ENCODE measurements at regions not wholly inside any gene's neighbourhood (a gene's known extent, or its start where the extent isn't known, plus 50 kb on each side); places are given as distances from the start of the nearest gene placed in this dataset.
A peak's percentile ranks its signal among the peaks of the same experiment; 100 is the strongest.

DNA sequence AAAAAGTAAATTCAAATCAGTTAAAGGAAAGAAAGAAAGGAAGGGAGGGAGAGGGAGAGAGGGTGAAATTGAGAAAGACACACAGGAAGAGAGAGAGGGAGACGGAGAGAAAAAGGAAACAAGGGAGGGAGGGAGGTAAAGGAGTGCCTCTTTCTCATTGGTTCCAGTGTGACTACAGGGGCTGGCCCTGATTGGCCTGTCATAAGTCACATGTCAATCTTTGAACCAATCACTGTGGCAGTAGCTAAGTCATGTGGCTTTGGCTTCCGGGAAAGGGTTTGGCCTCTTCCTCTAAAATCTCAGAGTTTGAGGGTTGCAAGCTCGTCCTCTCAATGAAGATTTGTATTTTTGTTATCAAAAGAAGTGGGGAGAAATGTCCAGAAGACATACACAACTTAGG, 150.2 kb downstream of the RAB11FIP2 start:
- Histone ChIP-seq H2AFZ (ENCODE audit: low read depth, low read length, poor library complexity, severe bottlenecking) (no peak overlapping the region), H3K4me2 (ENCODE audit: low read length) (no peak overlapping the region), H4K20me1 (ENCODE audit: insufficient read depth) (no peaks in the 10 kb centered on the region), H3K9me3 (ENCODE audit: control insufficient read depth in 1 of 2, insufficient read depth in 1 of 2, low read depth in 1 of 2, low read length in 2 of 2) (no peaks in the 10 kb centered on the region), H3K27me3 (ENCODE audit: insufficient read depth, low read length) (peaks cover 54% of the 10 kb centered on the region), H3K9ac (ENCODE audit: low read length) (no peak overlapping the region), H3K9me2 (ENCODE audit: insufficient read depth) (no peaks in the 10 kb centered on the region; the same call in 1 of the 2 replicates), H3K4me3 (replicated peaks in 1 of 2; ENCODE audit: low read depth in 1 of 2, low read length in 2 of 2) (no peak overlapping the region), H3K27ac (ENCODE audit: low read depth, low read length) (no peak overlapping the region), H3K79me2 (ENCODE audit: insufficient read depth, low read length) (no peaks in the 10 kb centered on the region), H3K36me3 (ENCODE audit: control insufficient read depth in 1 of 2, insufficient read depth in 2 of 2, low read length in 2 of 2) (no peaks in the 10 kb centered on the region), H3K4me1 (ENCODE audit: control insufficient read depth in 1 of 2, insufficient read depth in 2 of 2, low read length in 2 of 2) (no peaks in the 10 kb centered on the region)
- RAD21 ChIA-PET (ENCODE audit: low non-redundant PET in 1 of 2, low total read pairs in 2 of 2, uncharacterized antibody in 2 of 2, unreplicated experiment in 2 of 2): interaction anchor here (0.7 kb wide), 2 partner anchors 15 to 109 kb away, joined by 3 read pairs; no protein-coding TSS in a partner anchor
- DNase-seq (ENCODE audit: low read depth, low spot score) (no peak), ATAC-seq (peak; percentile 60)
- BruUV-seq (replicated peaks): no TSS peak
- POLR2A ChIA-PET: no interaction called here
- CTCF ChIA-PET: no interaction called here
- no peak for TF ChIP-seq TCF7L2 (IDR thresholded peaks at IDR 0.05; ENCODE audit: borderline replicate concordance, extremely low read depth, insufficient read depth, insufficient read length)
- no peak for TF ChIP-seq FOSL1 (IDR thresholded peaks at IDR 0.05; ENCODE audit: low read depth)
- no peak for TF ChIP-seq CEBPB (IDR thresholded peaks at IDR 0.05; ENCODE audit: low read depth)
- no peak for TF ChIP-seq ELF1 (IDR thresholded peaks at IDR 0.05; ENCODE audit: borderline replicate concordance, low read depth)
- TF ChIP-seq, protein P1, sequence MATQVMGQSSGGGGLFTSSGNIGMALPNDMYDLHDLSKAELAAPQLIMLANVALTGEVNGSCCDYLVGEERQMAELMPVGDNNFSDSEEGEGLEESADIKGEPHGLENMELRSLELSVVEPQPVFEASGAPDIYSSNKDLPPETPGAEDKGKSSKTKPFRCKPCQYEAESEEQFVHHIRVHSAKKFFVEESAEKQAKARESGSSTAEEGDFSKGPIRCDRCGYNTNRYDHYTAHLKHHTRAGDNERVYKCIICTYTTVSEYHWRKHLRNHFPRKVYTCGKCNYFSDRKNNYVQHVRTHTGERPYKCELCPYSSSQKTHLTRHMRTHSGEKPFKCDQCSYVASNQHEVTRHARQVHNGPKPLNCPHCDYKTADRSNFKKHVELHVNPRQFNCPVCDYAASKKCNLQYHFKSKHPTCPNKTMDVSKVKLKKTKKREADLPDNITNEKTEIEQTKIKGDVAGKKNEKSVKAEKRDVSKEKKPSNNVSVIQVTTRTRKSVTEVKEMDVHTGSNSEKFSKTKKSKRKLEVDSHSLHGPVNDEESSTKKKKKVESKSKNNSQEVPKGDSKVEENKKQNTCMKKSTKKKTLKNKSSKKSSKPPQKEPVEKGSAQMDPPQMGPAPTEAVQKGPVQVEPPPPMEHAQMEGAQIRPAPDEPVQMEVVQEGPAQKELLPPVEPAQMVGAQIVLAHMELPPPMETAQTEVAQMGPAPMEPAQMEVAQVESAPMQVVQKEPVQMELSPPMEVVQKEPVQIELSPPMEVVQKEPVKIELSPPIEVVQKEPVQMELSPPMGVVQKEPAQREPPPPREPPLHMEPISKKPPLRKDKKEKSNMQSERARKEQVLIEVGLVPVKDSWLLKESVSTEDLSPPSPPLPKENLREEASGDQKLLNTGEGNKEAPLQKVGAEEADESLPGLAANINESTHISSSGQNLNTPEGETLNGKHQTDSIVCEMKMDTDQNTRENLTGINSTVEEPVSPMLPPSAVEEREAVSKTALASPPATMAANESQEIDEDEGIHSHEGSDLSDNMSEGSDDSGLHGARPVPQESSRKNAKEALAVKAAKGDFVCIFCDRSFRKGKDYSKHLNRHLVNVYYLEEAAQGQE (IDR thresholded peaks at IDR 0.05; ENCODE audit: low read depth): no peak
- TF ChIP-seq SRF (IDR thresholded peaks at IDR 0.05; ENCODE audit: low read depth): no peak
- TF ChIP-seq ZFX (IDR thresholded peaks at IDR 0.05): no peak
- TF ChIP-seq ZNF274 (IDR thresholded peaks at IDR 0.05; ENCODE audit: low read depth, low read length): no peak
- TF ChIP-seq, protein P2, sequence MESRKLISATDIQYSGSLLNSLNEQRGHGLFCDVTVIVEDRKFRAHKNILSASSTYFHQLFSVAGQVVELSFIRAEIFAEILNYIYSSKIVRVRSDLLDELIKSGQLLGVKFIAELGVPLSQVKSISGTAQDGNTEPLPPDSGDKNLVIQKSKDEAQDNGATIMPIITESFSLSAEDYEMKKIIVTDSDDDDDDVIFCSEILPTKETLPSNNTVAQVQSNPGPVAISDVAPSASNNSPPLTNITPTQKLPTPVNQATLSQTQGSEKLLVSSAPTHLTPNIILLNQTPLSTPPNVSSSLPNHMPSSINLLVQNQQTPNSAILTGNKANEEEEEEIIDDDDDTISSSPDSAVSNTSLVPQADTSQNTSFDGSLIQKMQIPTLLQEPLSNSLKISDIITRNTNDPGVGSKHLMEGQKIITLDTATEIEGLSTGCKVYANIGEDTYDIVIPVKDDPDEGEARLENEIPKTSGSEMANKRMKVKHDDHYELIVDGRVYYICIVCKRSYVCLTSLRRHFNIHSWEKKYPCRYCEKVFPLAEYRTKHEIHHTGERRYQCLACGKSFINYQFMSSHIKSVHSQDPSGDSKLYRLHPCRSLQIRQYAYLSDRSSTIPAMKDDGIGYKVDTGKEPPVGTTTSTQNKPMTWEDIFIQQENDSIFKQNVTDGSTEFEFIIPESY (IDR thresholded peaks at IDR 0.05; ENCODE audit: extremely low read depth, insufficient replicate concordance, low read length): no peak
- TF ChIP-seq POLR2A (IDR thresholded peaks at IDR 0.05; ENCODE audit: borderline replicate concordance, extremely low read depth, insufficient read depth, insufficient read length): no peak
- no peak for TF ChIP-seq EGR1 (IDR thresholded peaks at IDR 0.05; ENCODE audit: low read depth)
- no peak for TF ChIP-seq EZH2 (IDR thresholded peaks at IDR 0.05)
- no peak for TF ChIP-seq EZH2phosphoT487 (IDR thresholded peaks at IDR 0.05; ENCODE audit: borderline replicate concordance)
- TF ChIP-seq POLR2AphosphoS5 (IDR thresholded peaks at IDR 0.05; ENCODE audit: low read depth, low read length): no peak
- TF ChIP-seq, protein P3, sequence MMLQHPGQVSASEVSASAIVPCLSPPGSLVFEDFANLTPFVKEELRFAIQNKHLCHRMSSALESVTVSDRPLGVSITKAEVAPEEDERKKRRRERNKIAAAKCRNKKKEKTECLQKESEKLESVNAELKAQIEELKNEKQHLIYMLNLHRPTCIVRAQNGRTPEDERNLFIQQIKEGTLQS (IDR thresholded peaks at IDR 0.05): no peak
- TF ChIP-seq, protein P4, sequence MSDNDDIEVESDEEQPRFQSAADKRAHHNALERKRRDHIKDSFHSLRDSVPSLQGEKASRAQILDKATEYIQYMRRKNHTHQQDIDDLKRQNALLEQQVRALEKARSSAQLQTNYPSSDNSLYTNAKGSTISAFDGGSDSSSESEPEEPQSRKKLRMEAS (IDR thresholded peaks at IDR 0.05): no peak
- no peak for TF ChIP-seq JUND (IDR thresholded peaks at IDR 0.05)
- no peak for TF ChIP-seq YY1 (IDR thresholded peaks at IDR 0.05; ENCODE audit: extremely low read depth, insufficient replicate concordance, low read depth, low read length)
- no peak for TF ChIP-seq SP1 (IDR thresholded peaks at IDR 0.05; ENCODE audit: low read depth)
- intact Hi-C loops (cut with micrococcal nuclease): no loop called here
